ENCODE measurements at regions not wholly inside any gene's neighbourhood (a gene's known extent, or its start where the extent isn't known, plus 50 kb on each side); places are given as distances from the start of the nearest gene placed in this dataset.

DNA sequence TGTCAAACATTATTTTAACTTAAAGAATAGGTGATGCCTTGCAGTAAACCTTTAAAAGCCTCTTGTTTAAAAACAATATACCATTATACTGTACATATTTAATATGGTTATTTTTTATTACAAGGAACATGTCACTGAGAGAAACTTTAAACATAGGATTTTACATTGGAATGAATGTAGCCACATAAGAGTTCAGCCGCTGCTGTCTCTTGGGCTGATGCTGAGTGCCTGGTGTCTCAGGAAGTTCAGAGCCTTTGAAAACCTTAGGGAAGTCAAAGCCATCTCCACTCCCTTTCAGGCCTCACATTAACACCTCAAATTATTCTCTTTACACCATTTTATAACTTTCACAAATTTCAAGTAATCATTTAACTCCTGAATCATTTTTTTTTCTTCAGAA, 93.5 kb upstream of the DKK2 start:
- TF ChIP-seq JUNB (IDR thresholded peaks at IDR 0.05) = no peak
- no peak for TF ChIP-seq GABPA (IDR thresholded peaks at IDR 0.05; ENCODE audit: low read depth)
- TF ChIP-seq, protein P1, sequence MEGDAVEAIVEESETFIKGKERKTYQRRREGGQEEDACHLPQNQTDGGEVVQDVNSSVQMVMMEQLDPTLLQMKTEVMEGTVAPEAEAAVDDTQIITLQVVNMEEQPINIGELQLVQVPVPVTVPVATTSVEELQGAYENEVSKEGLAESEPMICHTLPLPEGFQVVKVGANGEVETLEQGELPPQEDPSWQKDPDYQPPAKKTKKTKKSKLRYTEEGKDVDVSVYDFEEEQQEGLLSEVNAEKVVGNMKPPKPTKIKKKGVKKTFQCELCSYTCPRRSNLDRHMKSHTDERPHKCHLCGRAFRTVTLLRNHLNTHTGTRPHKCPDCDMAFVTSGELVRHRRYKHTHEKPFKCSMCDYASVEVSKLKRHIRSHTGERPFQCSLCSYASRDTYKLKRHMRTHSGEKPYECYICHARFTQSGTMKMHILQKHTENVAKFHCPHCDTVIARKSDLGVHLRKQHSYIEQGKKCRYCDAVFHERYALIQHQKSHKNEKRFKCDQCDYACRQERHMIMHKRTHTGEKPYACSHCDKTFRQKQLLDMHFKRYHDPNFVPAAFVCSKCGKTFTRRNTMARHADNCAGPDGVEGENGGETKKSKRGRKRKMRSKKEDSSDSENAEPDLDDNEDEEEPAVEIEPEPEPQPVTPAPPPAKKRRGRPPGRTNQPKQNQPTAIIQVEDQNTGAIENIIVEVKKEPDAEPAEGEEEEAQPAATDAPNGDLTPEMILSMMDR (IDR thresholded peaks at IDR 0.05 in 2 of 3, conservative IDR thresholded peaks at IDR 0.05 in 1 of 3; ENCODE audit: control insufficient read depth in 2 of 3, extremely low read depth in 1 of 3, insufficient read depth in 1 of 3, low read depth in 3 of 3, low read length in 3 of 3) = no peak
- TF ChIP-seq RB1 (IDR thresholded peaks at IDR 0.05; ENCODE audit: borderline replicate concordance) = no peak
- TF ChIP-seq RFX5 (IDR thresholded peaks at IDR 0.05; ENCODE audit: low read depth, low read length) = no peak
- TF ChIP-seq CREB1 (IDR thresholded peaks at IDR 0.05; ENCODE audit: low read depth) = no peak
- no peak for TF ChIP-seq POLR2AphosphoS2 (IDR thresholded peaks at IDR 0.05; ENCODE audit: low read depth, low read length)
- TF ChIP-seq ZZZ3 (IDR thresholded peaks at IDR 0.05; ENCODE audit: control insufficient read depth, insufficient read length, low read depth) = no peak
- TF ChIP-seq SIN3A (IDR thresholded peaks at IDR 0.05; ENCODE audit: low read depth, low read length) = no peak
- TF ChIP-seq FOXM1 (IDR thresholded peaks at IDR 0.05; ENCODE audit: low read depth, low read length) = no peak
- no peak for TF ChIP-seq SP1 (IDR thresholded peaks at IDR 0.05; ENCODE audit: low read depth, low read length)
